WTC11 (cell line): ENCODE measurements at regions not wholly inside any gene's neighbourhood (a gene's known extent, or its start where the extent isn't known, plus 50 kb on each side); places are given as distances from the start of the nearest gene placed in this dataset.

Source experiments
- AFF4 ChIP-seq: sonication (generic); formaldehyde crosslinking; IDR thresholded peaks from 2 replicates; pipeline ENCODE4 v1.8.1; 2023; ENCODE audit warnings: mild to moderate bottlenecking, missing genetic modification reagents, borderline replicate concordance
- CREB1 ChIP-seq: sonication (generic); formaldehyde crosslinking; IDR thresholded peaks from 2 replicates; pipeline ENCODE4 v1.8.0; 2023; ENCODE audit warnings: mild to moderate bottlenecking, missing genetic modification reagents
- CREM ChIP-seq: sonication (generic); formaldehyde crosslinking; IDR thresholded peaks from 2 replicates; pipeline ENCODE4 v1.8.1; 2022; ENCODE audit warnings: mild to moderate bottlenecking, missing genetic modification reagents, moderate library complexity
- CTCF ChIP-seq: fragments of 200-600 bp; IDR thresholded peaks from 2 replicates; pipeline ENCODE4 v1.8.0; 2022; ENCODE audit warnings: antibody characterized with exemption
- ESRRA ChIP-seq: sonication (generic); formaldehyde crosslinking; IDR thresholded peaks from 2 replicates; pipeline ENCODE4 v1.8.1; 2022; ENCODE audit warnings: mild to moderate bottlenecking, missing genetic modification reagents, borderline replicate concordance
- ETV6 ChIP-seq: sonication (generic); formaldehyde crosslinking; IDR thresholded peaks from 2 replicates; pipeline ENCODE4 v1.8.1; 2022; ENCODE audit warnings: mild to moderate bottlenecking, missing genetic modification reagents
- FOXK1 ChIP-seq: sonication (generic); formaldehyde crosslinking; IDR thresholded peaks from 2 replicates; pipeline ENCODE4 v1.8.0; 2022; ENCODE audit warnings: mild to moderate bottlenecking, moderate library complexity, missing genetic modification reagents
- IRF2 ChIP-seq: sonication (generic); formaldehyde crosslinking; IDR thresholded peaks from 2 replicates; pipeline ENCODE4 v1.8.0; 2022; ENCODE audit warnings: low read depth, missing genetic modification reagents, borderline replicate concordance
- MAX ChIP-seq: sonication (generic); formaldehyde crosslinking; IDR thresholded peaks from 2 replicates; pipeline ENCODE4 v1.8.0; 2022; ENCODE audit warnings: mild to moderate bottlenecking, missing genetic modification reagents
- ZNF281 ChIP-seq: sonication (generic); formaldehyde crosslinking; IDR thresholded peaks from 2 replicates; pipeline ENCODE4 v1.8.0; 2023; ENCODE audit warnings: mild to moderate bottlenecking, missing genetic modification reagents
- TF ChIP-seq, protein P1 (sequence below): sonication (generic); formaldehyde crosslinking; IDR thresholded peaks from 2 replicates; pipeline ENCODE4 v1.8.1; 2023; ENCODE audit warnings: mild to moderate bottlenecking, missing genetic modification reagents, moderate library complexity

DNA sequence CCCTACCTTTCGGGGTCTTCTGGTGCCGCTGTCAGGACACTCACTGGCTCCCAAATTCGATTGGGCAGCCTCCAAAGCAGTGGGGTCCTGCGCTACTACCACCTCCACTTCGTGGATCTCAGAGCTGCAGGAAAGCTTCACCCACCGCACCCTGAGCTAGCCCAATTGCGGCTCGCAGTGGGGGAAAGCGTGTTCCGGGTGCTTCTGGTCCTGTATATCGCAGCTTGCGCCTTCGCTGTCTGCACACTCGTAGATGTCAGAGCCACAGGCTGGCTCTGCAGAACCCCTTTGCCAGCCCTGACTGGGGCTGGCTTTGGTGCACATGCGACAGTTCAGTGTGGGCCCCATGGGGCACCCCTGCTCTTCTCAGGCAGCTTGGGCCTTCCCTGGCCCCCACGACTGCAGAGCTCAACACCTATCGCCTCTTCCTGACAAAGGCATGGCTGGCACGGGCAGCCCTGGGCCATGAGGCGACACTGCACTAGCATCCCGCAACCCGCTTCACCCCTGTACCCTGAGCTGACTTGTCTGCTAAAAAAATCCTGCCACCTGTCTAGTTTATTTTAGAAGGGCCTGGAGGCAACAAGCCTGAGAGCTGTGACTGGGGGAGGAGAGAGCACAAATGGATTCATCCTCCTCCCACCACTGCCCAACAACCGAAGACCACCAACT is 78.7 kb upstream of the ABI1 start:
- TF ChIP-seq CTCF (no peak), ESRRA (CRISPR knock-in tag) (no peak), ETV6 (CRISPR knock-in tag) (no peak), IRF2 (CRISPR knock-in tag) (no peak), AFF4 (CRISPR knock-in tag) (no peak), ZNF281 (no peak), MAX (CRISPR knock-in tag) (no peak), CREB1 (CRISPR knock-in tag) (no peak), FOXK1 (no peak), CREM (CRISPR knock-in tag) (no peak)
- TF ChIP-seq, protein P1, sequence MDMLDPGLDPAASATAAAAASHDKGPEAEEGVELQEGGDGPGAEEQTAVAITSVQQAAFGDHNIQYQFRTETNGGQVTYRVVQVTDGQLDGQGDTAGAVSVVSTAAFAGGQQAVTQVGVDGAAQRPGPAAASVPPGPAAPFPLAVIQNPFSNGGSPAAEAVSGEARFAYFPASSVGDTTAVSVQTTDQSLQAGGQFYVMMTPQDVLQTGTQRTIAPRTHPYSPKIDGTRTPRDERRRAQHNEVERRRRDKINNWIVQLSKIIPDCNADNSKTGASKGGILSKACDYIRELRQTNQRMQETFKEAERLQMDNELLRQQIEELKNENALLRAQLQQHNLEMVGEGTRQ (CRISPR knock-in tag) = no peak
